HTR-8/SVneo (cell line): ENCODE measurements at regions not wholly inside any gene's neighbourhood (a gene's known extent, or its start where the extent isn't known, plus 50 kb on each side); places are given as distances from the start of the nearest gene placed in this dataset.
"Not testable (repeated sequence)": the region's sequence is repeated elsewhere in the genome, so short reads cannot be mapped to it uniquely, and the experiment has no call there.

Experiments used
- DNase-seq: peaks from one replicate; pipeline ENCODE4 v3.0.0; 2011; ENCODE audit warnings: low spot score, mixed read lengths; ENCODE audit not compliant: insufficient read length
- FAIRE-seq: peaks from 2 replicates; lab custom pipeline; 2011; peaks lifted over from hg19 to GRCh38; lab: Jason Lieb, UNC

DNA sequence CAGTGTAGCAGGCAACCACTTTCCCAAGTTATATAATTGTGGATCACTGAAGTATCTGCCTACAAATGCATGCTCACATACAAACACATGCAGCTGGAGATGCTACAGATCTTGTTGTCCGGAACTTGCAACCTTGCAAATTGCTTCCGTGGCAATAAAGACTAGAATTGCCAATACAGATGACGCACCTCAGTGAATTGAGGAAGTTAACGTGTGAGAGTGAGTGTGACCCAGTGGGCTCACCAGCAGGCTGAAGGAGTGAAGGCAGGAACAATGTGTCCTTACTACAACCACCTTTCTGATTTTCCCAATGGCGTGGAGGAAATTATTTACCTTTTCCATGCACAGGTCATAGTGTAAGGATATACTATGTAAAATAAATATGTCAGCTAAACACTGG lies 89.4 kb upstream of the GRIP1 start:
- DNase-seq (no peak), FAIRE-seq (no peak)

GRCh38 chr12:66774929-66775328 lies 96.1 kb upstream of the GRIP1 start:
- DNase-seq (no peak), FAIRE-seq (no peak)

- DNase-seq (no peak), FAIRE-seq (no peak)
Observed at GRCh38 chr12:66775871-66776270, 97.0 kb upstream of the GRIP1 start.

- DNase-seq (no peak), FAIRE-seq (no peak)
Observed at GRCh38 chr12:66776974-66777373, 98.1 kb upstream of the GRIP1 start.

GRCh38 chr12:66779466-66779865 lies 100.6 kb upstream of the GRIP1 start:
- DNase-seq (no peak), FAIRE-seq (no peak)

- FAIRE-seq (no peak), DNase-seq (no peak)
Observed at GRCh38 chr12:66786531-66787308, 107.8 kb upstream of the GRIP1 start.

- DNase-seq (no peak), FAIRE-seq (no peak)
Observed at GRCh38 chr12:66799551-66799950, 120.7 kb upstream of the GRIP1 start.

- no peak for DNase-seq
- no peak for FAIRE-seq
Observed at GRCh38 chr12:66800046-66800445, 121.2 kb upstream of the GRIP1 start.

DNA sequence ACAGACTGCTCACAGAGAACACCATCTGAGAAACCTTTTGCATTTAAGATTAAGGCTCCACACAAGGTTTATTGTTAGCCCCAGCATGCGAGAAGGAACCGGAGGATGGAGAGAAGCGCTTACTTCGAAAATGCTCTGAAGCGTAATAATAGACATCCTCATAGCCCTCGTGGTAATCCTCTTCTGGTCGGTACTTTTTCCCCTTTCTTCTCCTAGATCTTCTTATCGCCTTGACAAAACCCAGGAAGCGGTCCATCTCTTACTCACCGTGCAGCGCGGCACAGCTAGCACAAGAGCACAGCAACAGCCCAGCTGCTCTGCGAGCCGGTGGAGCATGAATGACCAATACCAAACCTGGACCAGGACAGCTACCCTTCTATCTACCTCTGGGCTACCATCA lies 125.1 kb upstream of the GRIP1 start:
- DNase-seq (no peak), FAIRE-seq (no peak)

DNA sequence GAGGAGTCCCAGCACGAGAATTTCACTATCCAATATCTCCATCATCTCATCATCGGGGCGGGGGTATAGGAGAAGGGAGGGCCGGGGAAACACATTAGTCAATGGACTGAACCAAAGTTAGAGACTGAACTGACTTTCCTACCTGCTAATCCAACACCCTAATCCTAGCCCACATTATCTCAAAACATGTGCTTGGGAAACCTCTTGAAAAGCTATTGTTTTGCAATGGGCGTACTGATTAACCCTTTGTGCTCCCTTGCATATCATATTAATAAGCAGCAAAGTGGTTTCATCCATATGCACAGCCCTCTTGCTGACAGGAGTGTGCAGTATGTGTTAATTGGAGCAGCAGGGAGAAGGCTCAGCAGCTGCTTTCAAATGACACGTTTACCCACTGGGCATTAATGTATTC lies 125.7 kb upstream of the GRIP1 start:
- DNase-seq, result no peak

GRCh38 chr12:66808606-66809005 lies 129.7 kb upstream of the GRIP1 start:
- FAIRE-seq (no peak), DNase-seq (no peak)

More for the DNA sequence above, 125.7 kb upstream of the GRIP1 start:
- no peak for FAIRE-seq

DNA sequence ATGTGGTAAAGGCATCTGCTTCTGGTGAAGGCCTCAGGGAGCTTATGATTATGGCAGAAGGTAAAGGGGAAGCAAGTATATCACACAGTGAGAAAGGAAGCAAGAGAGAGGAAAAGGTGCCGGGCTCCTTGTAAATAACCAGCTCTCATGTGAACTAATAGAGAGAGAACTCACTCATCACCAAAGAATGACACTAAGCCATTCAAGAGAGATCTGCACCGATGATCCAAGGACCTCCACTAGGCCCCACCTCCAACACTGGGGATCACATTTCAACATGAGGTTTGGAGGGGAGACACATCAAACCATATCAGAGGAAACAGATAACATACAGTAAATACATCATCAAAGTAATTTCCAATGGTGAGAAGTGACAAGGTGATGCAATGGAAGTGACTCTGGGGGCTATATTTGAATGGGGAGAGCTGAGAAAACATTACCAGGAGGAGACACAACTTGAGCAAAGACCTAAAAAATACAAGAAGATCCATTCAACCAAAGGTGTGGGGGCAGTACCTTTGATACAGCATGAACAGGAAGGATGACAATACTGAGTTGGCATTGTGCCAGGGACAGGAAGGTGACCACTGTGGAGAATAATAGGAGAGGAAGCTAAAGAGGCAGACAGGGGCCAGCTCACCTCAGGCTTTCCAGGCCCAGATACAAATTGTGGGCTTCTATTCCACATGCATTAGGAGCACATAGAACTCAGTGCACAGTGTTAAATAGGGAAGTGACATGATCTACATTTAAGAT lies 134.4 kb upstream of the GRIP1 start:
- no peak for FAIRE-seq
- no peak for DNase-seq

DNA sequence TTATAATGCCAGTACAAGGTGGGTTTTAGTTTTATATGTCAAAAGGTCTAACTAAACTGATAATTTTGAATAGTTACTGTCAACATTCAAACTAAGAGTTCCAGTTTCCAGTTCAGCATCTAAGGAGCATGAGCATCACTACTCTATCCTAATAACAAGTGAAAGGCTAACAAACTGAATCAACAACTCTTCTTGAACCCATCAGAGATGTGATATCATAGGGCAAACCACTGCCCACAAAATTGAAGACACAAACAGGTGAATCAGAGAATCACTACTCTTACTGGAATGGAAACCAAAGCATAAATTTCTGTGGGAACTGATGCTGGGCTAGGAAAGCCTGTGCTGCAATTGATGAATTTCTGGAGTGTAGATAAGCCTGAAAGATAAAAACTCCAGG lies 140.7 kb upstream of the GRIP1 start:
- FAIRE-seq (no peak), DNase-seq (no peak)

DNA sequence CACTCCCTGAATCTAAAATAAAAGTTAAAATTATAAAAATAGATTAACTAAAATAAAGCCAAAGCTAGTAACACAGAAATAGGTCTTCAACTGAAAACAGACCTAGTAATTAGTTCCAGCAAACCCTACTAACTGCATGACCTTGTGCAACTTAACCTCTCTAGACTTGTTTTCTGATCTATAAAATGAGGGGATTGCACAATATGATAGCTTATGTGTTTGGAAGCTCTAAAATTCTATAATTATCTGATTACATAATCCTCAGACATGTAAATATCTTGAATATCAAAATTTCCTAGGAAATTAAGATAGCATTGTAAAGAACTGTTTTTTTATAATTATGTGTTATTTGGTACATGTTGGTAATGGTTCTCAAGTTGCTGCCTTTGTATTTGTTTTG lies 144.1 kb upstream of the GRIP1 start:
- FAIRE-seq (no peak), DNase-seq (no peak)

- DNase-seq (peak; percentile 8), FAIRE-seq (peak; percentile 4)
Observed at GRCh38 chr12:66823857-66824570, 145.1 kb upstream of the GRIP1 start.

DNA sequence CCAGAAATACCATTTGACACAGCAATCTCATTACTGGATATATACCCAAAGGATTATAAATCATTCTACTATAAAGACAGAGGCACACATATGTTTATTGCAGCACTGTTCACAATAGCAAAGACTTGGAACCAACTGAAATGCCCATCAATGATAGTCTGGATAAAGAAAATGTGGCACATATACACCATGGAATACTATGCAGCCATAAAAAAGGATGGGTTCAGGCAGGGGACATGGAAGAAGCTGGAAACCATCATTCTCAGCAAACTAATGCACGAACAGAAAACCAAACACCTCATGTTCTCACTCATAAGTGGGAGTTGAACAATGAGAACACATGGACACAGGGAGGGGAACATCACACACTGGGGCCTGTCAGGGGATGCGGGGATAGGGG lies 147.0 kb upstream of the GRIP1 start:
- not testable (repeated sequence) for FAIRE-seq, DNase-seq

DNA sequence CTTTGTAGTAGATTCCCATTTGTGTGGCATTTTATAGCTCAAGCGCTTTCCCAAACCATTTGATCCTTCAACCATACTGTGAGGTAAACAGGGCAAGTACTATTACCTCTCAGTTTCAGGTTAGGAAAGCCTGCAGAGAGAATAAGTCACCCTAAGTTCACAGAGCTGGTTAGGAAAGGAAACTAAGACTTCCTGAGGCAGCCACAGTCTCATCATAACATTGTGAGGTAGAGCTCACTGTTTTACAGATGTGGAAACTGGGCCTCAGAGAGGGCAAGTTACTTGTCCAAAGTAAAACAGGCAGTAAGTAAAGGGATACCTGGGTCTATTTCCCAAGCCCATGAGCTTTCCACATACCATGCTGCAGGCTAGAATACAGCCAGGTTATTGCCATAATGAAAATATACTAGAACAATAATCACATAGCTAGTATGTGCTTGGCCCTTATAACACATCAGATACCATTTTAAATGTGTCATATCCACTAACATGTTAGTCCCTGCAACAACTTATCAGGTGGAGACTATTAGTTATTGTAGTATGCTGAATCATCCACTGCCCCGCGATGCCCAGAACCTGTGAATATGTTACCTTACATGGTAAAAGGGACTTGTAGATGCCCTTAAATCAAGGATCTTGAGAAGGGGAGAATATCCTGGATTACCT lies 150.9 kb upstream of the GRIP1 start:
- FAIRE-seq (no peak), DNase-seq (no peak)

DNA sequence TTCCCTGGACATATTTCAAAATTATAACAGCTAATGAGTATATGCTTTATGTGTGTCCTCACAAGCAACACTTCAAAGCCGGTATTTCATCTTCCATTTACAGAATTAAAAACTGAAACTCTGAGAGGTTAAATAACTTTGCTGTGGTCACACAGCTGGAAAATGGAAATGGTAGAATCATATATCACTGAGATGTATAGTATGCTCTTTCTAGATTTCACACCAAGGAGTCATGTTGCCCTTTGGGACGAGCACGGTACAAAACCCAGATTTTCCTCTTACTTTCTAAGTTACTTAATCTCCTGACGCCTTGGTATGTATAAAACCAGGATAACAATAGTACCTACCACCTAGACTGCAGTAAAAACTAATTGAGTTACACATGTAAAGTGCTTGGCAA lies 152.6 kb upstream of the GRIP1 start:
- DNase-seq (no peak), FAIRE-seq (no peak)

- DNase-seq (no peak), FAIRE-seq (no peak)
Observed at GRCh38 chr12:66832997-66833396, 154.1 kb upstream of the GRIP1 start.

DNA sequence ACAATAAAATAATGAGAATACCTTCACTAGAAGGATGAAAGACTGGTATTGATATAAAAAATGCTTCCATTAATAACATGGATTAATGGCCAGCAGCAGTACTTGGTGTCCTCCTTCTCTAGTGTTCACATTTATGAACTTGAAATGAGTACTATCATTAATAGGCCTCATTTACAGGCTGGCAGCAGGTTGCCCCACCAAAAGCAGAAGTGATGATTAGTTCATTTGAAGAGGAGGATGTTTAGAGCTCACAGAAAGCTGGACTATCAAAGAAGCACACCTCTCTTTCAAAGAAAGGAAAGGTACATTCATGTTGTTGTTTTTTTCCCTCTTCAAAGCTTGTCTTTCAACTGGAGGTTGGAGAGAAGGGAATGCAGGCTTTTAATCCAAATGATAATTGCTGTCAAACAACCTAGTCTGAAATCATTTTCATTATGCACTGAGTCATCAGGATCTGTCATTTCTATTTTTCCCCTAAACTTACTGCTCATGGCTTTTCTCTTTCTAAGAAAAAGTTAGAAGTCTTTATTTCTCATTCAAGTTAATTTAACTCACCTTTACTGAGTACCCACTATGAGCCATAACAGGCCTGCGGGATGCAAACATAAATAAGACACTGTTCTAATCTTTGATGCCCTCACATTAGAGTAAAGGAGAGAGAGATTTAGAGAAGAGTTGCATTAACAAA lies 157.9 kb upstream of the GRIP1 start:
- FAIRE-seq (no peak), DNase-seq (no peak)
